ENCODE measurements at regions not wholly inside any gene's neighbourhood (a gene's known extent, or its start where the extent isn't known, plus 50 kb on each side); places are given as distances from the start of the nearest gene placed in this dataset.
"Not testable (repeated sequence)": the region's sequence is repeated elsewhere in the genome, so short reads cannot be mapped to it uniquely, and the experiment has no call there.

GRCh38 chr9:86475255-86475654, 121.0 kb upstream of the TUT7 start:
- DNase-seq: not testable (repeated sequence)

DNA sequence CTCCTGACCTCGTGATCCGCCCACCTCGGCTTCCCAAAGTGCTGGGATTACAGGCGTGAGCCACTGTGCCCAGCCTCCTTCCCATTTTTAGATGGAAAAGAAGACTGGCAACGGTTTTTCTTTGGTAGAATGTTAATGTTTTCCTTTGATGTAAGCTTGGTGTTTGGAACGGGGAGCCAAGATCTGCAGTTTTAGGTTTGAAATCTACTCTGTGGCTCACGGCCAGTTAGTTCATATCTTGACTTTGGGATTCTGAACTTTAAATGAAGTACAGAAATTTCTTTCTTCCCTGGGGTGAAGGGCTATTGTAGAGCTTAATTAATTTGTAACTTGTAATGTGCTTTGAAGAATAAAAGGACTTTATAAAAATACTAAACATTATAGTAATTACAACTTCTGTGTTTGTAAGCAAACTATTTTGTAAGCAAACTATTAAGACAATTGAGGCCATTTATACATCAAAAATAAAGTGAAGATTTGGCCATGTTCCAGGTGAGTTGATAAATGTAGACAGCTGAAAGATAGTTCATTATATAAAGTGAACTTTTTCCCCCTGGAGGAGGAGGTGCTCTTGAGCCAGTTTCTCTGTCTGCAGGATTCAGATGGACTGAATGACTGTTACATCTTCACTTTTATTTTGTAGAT, 117.1 kb upstream of the TUT7 start:
- DNase-seq: no peak

- DNase-seq: no peak
These were observed 116.1 kb upstream of the TUT7 start for GRCh38 chr9:86470326-86470725.

DNA sequence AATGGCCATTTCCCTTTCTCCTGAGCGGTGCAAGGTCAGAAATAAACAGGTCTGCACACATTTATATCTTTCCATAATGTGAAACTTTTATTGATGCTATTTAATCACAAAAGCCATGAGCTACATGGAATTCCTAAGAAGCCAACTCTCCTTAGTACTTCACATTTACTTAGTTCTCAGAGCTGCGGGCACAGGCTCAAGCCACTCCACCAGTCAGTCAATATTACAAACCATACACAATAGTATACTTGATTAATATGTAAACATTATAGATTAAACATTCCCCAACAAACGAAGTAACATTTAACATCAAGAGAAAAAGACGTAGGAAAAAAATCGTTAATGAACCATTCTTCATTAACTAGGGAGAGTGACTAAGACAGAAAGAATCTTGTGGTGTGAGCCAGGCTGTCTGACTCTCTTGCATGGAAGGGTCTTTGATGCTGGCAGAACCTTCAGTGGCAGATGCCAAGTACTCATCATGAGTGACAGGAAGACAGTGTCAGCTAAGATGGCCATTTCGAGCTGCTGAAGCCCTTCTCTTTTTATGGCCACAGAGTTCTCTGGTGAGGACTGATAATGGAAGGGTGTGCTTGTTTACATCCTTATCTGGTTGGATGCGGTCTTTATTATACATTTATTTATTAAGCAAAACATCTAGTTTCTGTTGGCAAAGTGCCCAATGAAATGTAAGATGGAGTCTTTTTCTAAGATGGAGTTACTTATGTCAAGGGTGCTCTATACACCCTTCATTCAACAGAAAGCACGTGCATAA, 115.5 kb upstream of the TUT7 start:
- no peak for DNase-seq

- no peak for DNase-seq
These were observed 110.0 kb upstream of the TUT7 start for GRCh38 chr9:86464242-86464641.

DNA sequence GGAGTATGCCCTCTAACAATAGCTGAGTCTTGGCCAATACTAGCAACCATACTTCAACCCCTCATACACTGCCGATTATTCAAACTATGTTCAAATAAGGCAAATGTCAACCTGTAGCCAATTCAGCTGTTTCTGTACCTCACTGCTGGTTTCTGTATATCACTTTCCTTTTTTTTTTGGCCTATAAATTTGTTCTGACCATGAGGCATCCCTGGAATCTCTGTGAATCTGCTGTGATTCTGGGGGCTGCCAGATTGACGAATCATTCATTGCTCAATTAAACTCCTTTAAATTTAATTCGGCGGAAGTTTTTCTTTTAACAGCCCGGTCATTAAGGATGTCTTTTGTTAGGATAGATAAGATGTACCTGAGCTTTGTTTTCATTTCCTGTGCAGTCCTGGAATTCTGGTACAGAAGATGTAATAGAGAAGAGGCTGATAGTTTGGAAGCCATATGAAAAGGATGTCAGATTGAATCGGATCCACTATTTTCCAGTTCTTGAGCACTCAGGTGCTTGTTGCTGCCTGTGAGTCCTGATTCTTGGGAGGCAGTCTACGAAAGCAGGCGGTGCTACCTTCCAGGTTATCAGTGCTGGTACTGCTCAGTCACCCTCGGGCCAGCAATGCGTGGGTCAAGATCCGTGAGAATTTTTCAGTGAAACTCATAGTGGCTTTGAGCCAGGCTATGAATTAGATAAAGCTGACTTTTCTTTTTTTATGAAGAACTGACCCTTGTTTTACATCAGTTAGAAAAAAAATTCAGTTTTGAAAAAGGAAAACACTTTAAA, 106.2 kb upstream of the TUT7 start:
- no peak for DNase-seq

- no peak for DNase-seq
These were observed 105.5 kb upstream of the TUT7 start for GRCh38 chr9:86459599-86460155.

DNA sequence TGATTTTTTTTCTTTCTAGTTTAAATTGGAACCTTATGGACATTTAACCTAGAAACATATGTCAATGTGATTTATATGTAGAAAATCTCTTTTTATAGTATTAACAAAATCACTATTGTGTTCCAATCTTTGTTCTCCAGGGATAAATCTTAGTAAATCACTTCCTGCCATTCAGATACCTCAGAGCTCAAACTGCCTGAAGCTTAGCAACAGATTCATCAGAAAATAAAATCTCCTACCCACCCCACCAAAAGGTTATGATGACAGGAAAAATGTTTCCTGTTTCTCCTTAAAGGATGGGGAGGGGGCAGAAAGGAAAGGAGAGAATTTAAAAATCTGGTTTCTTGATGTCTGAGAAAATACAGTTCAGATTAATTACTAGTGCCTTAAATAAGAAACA, 105.0 kb upstream of the TUT7 start:
- DNase-seq: no peak

DNA sequence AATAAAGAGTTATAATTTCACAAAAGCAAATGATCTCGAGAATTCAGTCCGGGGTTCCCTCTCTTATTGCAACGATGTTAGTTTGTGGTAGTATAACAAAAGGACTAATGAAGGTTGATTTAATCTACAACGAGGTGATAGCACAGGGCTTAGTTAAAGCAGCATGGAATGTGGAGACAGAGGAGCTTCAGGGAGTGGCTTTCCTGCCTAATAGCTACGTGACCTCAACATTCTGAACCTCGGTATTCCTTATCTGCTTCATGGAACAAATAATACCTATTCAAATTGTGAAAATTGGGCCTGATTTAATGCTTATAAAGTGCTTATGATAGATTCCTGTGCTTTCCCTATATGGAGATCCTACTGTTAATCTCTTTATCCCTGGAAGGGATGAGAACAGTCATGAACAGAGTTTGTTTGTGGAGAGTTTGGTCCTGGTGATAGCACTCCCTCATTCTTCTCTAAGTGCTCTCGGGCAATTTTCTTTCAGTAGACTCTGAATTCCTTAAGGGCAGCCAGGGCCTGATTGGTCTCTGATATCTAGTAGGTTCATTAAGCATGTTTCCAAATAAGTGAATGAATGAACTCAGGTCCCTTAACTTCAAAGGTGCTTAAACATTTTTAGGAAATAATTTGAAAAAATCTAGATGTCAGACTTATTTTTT, 104.1 kb upstream of the TUT7 start:
- no peak for DNase-seq

- no peak for DNase-seq
These were observed 102.2 kb upstream of the TUT7 start for GRCh38 chr9:86456416-86456815.

DNA sequence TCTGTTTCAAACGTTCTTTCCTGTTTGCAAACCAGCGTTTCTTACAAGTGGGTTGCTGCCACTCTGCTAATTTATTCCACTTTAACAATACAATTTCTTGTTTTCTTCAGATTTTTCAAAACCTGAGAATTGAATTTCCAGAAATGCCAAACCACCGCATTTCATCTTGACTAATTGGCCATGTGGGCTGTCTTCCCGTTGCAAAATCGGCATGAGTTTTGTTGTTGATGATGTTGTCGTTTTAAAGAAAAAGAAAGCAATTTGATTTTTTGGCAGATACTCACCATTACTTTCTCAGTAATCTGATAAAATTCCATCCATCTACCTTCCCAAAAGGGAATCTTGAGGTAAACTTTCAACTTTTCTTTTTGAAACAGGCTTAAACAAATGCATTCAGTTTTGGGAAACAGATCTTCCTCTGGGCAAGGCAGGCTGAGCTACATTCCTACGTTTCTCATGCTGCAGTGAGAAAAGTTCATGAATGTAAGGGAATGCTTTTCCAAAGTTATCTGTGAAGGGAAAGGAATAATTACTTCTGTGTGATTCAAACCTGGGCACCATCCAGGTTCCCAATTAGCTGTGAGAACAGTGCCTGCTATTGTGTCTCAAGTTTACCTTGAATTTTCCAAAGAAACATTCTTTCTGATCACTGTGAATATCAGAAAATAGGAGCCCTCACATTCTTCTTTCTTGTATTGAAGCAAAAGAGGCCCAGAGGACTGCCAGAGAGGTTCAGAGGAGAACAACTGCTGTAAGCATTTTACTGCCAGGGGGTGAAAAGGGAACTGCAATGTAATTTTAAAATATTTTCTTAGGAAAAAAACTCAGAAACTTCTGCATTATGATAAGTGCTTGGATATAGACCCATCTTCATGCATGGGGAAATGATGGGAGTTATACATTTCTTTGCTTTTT, 100.7 kb upstream of the TUT7 start:
- no peak for DNase-seq

GRCh38 chr9:86452201-86452828, 98.1 kb upstream of the TUT7 start:
- DNase-seq: no peak

- no peak for DNase-seq
These were observed 95.0 kb upstream of the TUT7 start for GRCh38 chr9:86449246-86449645.

DNA sequence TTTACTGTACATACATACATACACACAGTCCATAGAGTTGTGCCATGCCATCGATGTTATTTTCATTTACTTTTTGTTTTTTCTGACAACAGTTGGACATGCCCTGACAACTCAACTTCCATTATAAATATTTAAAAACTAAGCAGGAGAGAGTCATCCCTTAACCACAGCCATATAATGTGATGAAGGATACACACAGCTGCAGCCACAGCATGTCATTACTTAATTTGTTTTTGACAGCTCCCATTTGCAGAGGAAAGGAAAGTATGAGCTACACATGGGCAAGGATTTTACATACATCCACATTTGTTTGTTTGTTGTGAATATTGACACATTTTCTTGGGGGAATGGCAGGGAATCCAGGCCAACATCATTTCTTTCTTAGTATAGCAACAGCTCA, 91.5 kb upstream of the TUT7 start:
- DNase-seq: no peak

DNA sequence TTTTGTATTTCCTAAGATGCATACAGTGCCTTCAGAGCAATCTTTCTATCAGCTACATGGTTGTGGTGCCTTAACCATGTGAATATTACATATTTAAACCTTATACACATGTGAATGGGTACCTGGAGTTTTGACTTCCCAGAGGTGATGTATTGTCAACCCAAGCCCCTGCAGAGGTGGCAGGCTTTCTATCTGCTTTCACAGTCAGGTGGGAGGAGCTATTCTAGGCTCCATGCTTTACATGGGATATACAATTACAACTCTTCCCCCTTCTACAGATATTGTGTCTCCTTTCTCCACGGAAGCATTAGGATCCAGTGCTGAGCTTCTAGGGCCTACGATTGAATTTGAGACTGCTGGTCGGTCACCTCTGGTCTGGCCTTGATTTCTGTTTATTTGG, 89.8 kb upstream of the TUT7 start:
- no peak for DNase-seq

- peak; percentile 75 for DNase-seq
These were observed 80.0 kb upstream of the TUT7 start for GRCh38 chr9:86434039-86434726.

- DNase-seq: no peak
These were observed 70.2 kb upstream of the TUT7 start for GRCh38 chr9:86424251-86424891.

GRCh38 chr9:86413971-86414880, 60.0 kb upstream of the TUT7 start:
- peak; percentile 48 for DNase-seq

GRCh38 chr9:86410281-86410680, 56.1 kb upstream of the TUT7 start:
- DNase-seq: no peak
